Activated gamma-delta T cell treated with Interleukin-2 at 50 U/mL for 16 hours (primary cell): ENCODE measurements at regions not wholly inside any gene's neighbourhood (a gene's known extent, or its start where the extent isn't known, plus 50 kb on each side); places are given as distances from the start of the nearest gene placed in this dataset.
"Not testable (repeated sequence)": the region's sequence is repeated elsewhere in the genome, so short reads cannot be mapped to it uniquely, and the experiment has no call there.

Source experiments
- DNase-seq: peaks from one replicate; pipeline ENCODE4 v3.0.0-alpha.2; 2020

DNA sequence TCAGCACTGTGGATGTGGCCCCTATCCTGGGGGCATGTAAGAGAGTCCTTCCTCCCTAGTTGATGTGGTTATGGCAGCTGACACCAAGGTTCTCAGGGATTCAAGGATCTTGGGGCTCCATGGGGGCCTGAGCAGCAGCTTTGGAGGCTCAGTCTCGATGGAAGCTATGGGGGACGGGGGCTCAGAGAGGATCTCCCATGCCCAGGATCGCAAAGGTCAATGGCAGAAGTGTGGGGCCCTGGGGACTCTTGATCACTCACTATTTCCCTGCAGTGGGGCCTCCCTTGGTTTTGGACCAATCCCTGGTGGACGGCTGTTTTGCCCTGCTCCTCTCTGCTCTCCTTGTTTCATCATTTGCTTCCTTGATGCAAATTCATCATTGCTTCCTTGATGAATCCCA is 885.9 kb downstream of the CDH8 start:
- no peak for DNase-seq

DNA sequence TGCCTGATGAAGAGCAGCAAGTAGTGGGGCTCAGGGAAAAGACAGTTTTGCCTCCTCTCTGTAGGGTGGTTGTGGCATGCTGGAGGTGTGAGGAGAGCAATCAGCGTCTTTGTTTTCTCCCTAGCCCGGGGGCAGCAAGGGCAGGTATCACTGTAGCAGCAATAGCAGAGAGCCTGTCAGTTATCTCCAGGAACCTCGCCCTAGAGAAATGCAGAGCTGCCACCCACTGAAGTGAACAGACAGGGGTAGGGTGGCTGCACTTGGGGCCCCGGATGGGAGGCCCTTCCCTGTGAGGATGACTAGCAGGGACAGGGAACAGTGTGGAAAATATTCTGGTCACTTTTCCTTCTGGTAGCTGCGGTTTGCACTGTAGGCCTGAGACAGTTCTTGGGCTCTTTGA is 886.5 kb downstream of the CDH8 start:
- DNase-seq, result no peak

DNA sequence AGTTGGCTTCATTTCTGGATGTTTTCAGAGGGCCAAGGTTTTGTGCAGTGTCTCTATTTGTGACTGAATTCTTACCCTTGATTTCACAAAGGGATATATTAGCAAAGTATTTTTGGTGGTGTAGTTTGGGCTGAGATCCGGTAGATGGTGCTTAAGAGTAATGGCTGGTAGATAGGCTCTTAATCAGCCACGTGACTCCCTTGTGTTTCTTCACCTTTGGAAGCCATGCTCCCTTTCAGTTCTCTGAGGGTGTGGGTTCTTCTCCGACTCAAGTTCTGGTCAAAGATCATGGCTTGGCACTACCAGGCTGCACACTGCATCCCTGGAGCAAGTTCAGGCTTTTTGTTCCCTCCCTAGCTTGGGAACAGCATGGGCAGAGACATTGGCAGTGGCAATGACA is 887.3 kb downstream of the CDH8 start:
- DNase-seq, result no peak

DNA sequence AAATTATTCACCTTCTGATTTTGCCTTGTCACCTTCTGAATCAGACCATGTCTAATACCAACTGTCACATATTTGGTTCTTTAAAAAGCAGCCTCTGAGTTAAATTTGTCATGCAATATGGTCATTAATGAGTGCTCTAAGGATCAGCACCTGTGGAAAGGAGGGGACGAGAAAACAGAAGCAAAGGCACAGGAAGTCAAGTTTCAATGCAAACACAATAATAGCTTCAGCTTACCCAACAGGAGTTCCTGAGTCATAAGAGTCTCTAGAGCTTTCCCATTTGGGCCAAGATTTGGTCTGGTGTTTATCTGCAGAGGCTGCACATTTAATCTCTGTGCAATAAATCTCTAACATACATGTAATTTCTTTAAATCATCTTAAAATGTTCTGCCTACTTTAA is 889.8 kb downstream of the CDH8 start:
- DNase-seq, result no peak

DNA sequence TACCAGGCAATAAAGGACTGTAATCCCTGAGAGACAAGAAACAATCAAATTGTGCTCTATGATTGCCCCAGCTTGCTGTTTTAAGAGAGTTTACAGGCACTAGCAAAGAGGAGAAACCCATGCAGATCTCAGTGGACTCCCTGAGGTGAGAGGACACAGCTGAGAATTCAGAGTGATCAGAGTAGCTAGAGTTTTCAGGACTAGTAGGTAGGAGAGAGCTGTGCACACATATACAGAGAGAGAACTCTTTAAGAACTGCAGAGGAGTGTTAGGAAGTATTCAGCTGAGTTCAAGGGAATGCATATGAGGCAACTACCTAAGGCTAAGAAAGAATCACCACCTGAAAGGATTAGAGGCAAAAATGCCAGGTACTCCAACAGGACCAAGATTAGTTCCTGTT is 904.8 kb downstream of the CDH8 start:
- DNase-seq, result no peak

DNA sequence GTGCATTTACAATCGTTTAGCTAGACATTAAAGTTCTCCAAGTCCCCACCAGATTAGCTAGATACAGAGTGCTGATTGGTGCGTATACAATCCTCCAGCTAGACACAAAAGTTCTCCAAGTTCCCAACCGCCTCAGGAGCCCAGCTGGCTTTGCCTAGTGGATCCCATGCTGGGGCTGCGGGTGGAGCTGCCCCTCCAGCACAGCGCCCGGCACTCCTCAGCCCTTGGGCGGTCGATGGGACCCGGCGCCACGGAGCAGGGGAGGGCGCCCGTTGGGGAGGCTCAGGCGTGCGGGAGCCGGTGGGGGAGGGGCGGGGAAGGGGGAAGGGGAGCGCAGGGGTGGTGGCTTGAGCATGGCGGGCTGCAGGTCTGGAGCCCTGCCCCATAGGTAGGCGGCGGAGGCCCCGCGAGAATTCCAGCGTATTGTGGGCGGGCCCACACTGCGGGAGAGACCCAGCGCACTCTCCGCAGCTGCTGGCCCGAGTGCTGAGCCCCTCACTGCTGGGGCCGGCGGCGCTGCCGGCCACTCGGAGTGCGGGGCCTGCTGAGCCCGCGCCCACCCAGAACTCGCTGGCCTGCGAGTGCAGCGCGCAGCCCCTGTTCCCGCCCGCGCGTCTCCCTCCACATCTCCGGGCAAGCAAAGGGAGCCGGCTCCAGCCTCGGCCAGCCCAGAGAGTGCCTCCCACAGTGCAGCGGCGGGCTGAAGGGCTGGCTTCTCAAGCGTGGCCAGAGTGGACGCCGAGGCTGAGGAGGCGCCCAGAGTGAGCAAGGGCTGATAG is 907.5 kb downstream of the CDH8 start:
- peak; percentile 2 for DNase-seq

DNA sequence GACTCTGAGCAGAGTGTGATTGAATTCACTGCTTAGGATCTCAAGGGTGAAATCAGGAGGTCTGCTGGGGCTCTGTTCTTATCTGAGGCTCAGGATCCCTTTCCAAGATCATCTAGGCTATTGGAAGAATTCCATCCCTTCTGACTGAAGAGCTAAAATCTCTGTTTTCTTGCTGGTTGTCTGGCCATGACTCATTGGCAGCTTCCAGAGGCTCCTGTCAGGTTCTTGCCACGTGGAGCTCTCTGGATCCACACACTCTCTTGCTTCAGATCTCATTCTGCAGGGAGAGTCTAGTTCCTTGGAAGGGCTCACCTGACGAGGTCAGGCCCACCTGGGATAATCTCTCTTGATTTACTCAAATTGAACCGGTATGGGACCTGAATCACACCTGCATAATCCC is 930.7 kb downstream of the CDH8 start:
- DNase-seq, result no peak

DNA sequence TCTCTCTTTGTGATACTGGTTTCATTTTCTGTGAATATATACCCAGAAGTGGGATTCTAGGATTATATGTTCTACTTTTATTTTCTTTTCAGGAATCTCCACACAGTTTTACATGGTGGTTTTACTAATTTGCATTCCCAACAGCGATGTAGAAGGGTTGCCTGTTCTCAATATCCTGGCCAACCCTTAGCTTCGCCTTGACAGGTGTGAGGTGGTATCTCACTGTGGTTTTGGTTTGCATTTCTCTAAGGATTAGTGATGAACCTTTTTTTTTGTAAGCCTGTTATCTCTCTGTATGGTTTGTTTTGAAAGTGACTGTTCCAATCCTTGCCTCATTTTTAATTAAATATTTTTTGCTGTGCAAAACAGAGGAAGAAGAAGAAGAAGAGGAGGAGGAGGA is 937.7 kb downstream of the CDH8 start:
- DNase-seq, result no peak

DNA sequence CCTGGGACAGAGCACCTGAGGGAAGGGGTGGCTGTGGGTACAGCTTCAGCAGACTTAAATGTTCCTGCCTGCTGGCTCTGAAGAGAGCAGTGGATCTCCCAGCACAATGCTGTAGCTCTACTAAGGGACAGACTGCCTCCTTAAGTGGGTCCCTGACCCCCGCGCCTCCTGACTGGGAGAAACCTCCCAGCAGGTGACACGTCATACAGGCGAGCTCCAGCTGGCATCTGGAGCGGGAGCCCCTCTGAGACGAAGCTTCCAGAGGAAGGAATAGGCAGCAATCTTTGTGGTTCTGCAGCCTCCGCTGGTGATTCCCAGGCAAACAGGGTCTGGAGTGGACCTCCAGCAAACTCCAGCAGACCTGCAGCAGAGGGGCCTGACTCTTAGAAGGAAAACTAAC is 944.9 kb downstream of the CDH8 start:
- not testable (repeated sequence) for DNase-seq

DNA sequence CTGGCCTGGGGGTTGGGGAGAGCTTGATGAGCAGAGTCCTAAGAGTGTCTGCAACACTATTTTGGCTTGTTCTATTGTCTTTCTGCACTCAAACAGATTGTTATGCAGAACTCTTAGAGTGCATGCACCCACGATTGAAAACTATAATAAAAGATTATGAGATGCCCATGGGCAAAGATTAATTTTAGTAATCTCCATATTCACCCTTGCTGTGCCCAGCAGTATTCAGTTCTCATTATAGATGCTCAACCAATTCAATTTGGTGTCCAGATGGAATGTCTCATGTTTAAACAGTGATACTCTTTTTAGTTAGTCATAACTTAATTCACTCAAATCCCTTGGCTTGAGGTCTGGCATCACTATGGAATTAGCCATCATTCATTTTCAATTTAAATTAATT is 952.5 kb downstream of the CDH8 start:
- no peak for DNase-seq

DNA sequence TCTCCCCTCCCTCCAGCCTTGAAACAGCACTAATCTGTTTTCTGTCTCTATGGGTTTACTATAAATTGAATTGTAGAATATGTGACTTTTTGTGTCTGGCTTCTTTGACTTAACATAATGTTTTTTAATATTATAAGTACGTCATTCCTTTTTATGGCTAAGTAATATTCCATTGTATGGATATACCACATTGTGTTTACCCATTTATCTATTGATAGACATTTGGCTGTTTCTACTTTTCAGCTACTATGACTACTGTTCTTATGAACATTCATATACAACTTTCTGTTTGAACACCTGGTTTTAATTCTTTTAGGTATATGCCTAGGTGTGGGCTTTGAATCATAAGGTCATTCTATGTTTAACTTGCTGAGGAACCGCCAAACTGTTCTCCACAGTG is 961.9 kb downstream of the CDH8 start:
- no peak for DNase-seq

DNA sequence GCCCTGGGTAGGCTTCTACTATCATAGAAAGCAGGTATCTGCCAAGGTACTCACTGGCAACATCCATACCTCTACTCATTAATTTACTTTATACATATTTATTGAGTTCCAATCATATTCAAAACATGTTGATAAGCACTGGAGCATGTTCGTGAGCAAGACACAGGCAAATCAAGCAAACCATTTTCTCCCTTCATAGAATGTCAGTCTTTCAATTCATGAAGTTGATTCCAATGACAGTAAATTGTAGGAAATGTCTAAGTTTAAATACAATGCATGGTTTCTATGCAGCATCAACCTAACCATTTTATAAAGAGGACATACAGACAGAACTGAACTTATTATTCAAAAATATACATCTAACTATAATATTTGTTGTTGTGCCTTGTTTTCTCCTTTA is 978.6 kb downstream of the CDH8 start:
- no peak for DNase-seq

DNA sequence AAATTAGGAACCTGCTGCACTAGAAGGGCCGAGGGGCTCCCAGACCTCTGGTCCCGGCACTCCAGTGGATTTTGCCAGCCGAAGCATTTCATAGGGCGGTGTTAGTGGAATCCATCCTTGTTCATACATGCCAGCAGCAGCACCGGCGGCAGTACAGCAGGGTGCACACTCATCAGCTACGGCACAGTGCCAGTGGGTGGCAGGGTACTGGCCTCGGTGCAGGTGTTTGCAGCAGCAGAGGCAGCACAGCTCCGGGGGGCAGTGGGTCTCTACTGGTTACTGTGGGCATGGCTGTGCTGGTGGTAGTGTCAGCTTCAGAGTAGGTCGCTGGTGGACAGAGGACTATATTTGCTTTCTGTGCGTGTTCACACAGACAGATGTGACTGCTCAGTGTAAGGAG is 985.7 kb downstream of the CDH8 start:
- DNase-seq, result no peak

DNA sequence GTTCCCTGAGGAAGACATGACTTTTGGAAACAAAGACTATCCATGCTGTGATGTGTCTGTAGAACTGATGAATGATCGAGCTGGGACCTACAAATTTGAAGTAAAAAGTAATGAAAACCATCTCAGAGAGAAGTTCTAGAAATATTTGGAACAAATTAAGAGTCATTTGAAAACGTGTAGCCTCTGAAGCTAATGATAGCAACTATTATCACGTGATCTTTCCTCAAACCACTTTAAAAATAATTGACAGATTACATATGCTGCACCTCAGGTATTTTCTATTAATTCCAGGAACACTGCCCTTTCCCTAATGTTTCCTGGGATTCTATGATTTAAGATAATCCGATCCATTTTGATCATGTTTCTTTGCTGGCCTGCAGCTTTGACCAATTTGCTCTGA is 990.3 kb downstream of the CDH8 start:
- no peak for DNase-seq

DNA sequence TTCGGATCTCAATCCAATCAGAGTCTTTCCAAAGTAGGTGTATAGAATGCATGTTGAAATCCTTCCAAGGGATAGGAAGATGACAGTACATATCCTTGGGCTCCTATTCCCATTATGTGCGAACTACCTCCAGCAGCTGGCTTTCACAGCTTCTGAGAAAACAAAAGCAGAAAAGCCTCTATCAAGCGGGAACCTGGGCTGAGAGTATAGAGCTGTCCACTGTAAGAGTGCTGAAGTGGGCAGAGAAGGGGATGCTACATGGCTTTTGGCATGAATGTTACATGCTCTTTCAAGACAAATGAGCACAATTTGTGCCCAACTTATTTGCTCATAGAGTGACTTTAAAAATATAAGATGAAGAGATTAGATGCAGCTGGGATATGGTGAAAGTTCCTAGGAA is 993.5 kb downstream of the CDH8 start:
- no peak for DNase-seq

DNA sequence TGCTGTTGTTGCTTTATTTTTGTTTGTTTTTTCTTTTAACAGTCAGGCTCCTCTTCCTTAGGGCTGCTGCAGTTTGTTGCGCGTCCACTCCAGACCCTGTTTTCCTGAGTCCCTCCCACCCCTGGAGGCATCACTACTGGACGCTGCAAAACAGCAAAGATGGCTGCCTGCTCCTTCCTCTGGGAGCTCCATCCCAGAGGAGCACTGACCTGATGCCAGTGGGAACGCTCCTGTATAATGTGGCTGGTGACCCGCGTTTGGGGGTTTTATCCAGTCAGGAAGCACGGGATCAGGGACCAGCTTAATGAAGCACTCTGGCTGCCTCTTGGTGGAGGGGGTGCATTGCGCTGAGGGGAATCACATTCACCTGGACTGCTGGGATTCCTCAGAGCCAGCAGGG is 1005.6 kb downstream of the CDH8 start:
- no peak for DNase-seq

DNA sequence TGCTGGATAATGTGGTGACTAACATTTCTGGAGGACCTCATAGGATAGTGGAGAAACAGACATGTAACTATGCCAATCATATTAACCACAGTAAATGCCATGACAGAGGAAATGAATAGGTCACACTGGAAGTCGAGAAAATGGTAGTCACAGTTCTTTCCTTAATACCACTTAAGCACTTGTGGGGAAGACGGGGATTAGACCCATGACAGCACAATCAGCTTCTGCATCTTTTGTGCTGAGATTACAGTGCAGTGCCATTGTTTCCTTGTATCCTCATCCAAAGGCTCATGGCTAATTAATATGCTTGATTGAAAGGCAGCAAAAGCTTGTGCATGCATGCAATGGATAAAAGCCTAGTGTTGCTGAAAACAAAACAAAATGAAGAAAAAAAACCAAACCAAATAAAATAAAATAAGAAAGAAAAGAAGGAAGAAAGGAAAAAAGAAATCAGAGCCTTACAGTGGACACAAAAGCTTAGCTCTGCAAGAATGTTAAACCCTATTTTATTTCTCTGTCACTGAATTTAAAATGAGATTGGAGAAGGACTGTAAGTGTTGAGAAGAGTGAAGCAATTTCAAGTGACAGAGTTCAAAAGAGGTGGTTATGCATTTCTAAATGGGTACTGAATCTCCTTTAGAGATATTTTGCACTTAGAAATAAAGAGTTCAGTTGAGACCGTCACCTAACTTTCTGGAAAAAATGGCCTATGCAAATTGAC is 1011.9 kb downstream of the CDH8 start:
- no peak for DNase-seq

DNA sequence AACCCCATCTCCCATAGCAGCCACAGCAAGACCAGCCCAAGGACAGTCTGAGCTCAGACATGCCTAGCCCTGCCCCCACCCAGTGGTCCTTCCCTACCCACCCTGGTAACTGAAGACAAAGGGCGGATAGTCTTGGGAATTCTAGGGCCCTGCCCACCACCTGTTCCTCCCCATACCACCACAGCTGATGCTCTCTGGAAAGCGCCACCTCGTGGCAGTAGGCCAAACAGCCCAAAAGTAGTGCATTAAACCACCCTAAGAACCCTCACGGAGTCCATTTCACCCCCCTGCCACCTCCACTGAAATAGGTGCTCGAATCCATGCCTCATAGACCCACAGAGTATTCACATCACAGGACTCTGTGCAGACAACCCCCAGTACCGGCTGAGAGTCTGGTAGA is 1021.4 kb downstream of the CDH8 start:
- DNase-seq, result no peak

DNA sequence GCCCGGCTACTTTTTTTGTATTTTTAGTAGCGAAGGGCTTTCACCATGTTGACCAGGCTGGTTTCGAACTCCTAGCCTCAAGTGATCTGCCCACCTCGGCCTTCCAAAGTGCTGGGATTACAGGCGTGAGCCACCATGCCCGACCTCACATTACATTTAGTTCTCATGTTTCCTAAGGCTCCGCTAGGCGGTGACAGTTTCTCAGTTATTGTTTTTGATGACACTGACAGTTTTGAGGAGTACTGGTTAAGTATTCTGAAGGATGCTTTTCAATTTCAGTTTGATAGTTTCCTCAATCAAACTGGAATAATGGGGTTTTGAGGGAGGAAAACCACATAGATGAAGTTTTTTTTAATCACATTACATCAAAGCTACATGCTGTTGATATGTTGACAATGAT is 1028.5 kb downstream of the CDH8 start:
- no peak for DNase-seq

DNA sequence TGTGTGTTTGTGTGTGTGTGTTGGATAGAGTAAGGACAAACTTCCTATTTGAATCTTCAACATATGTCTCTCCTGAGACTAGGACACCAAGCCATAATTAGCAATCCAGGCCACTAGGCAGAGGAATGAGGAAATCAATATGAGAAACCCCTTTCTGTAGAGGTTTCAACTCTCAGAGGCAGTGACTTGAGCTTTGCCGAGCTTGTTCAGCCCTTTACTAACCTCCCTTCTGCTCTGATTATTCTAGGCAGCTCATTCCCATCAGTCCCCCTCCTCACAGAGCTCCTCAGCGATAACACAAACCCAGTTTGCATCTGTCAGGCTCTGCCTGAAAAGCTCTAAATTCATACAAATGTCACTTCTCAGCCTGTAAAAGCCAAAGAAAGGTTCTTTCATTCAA is 1030.3 kb downstream of the CDH8 start:
- no peak for DNase-seq

DNA sequence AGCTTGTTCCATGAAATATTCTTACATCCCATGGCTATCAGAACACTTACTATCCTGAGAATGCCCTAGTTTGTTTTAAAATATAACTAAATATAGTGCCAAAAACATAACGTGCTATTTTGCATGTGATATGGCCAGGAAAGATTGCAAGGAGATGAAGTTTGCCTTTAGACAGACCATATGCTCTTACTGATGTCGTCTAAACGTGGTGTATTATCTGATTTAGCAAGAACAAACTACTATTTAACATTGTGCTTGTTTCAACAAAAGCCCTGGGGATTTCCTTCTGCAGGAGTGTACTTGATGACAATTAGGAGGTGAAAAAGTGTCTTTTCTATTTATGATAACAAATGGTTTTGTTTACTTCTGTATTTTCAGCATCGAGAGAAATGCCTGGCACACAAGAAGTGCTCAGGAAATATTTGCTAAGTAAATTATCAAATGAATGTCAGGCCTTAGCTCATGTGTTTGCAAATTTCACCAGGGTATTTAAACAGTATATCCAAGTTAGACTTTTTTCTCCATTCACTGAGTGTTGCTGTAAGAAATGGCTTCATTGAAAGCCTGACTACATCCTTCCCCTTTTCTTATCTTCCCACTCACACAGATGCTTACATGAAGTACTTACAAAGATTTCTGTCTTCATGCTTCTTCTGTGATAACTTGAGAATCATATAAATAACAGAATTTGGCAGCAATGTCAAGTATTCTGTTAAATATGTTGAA is 1033.6 kb downstream of the CDH8 start:
- no peak for DNase-seq

DNA sequence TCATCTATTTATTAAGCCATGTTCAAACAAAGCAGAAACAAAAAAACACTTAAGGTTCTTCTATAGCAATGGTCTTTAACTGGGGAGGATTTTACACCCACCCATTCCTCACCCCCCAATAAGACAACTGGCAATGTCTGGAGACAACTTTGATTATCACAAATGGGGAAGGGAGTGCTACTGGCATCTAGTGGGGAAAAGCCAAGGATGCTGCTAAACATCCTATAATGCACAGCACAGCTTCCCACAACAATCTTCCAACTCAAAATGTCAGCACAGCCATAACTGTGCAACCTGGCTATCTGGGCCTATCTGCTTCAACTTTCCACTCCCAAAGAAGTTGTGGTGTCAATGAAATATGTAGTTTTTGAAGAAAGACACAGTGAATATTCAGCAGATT is 1044.4 kb downstream of the CDH8 start:
- no peak for DNase-seq

DNA sequence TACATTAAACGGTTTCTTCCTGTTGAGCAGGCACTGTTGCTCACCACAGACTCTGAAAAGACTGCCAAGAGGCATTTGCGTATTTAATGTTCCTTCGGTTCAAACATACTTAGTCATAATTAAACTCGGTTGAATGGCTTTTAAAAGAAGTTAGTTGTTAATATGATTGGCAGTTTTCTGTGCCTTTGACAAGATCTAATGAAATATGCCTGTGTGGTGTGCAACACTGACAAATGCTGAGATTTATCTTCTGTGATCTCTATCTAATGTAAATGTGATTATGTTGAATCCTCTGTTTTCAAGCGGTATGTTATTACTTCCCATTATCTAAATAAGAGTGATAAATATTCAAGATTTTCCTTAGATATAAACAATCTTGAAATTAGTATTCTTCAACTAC is 1046.6 kb downstream of the CDH8 start:
- no peak for DNase-seq

DNA sequence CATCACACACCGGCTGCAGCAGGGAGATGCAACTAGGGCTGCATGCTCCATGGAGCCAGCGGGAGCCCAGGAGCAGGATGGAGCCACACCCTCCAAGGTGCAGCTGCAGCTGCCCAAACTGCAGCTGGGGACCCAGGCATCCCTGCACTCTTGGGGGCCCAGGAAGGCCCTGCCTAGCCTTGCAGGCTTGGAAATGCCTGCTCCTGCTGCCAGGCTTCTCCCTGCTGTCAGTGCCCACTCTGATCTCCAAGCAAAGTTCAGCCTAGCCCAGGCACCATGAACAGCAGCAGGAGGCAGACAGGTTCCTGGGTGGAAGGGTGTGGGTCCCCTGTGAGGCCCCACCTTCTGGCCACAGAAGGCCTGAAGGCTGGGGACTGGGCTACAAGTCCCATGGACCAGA is 1057.1 kb downstream of the CDH8 start:
- no peak for DNase-seq
